WTC11 (cell line): ENCODE measurements at regions not wholly inside any gene's neighbourhood (a gene's known extent, or its start where the extent isn't known, plus 50 kb on each side); places are given as distances from the start of the nearest gene placed in this dataset.

Experiments used
- ATAC-seq: fragments of 200-7000 bp; cut with Tn5 transposase; 2 replicates; pipeline ENCODE4 v1.10.0; 2021; ENCODE audit warnings: mild to moderate bottlenecking, moderate library complexity
- CTCF ChIA-PET: fragments of 300-600 bp; sonication (Branson Sonifier 250); formaldehyde crosslinking; loops from one replicate; lab custom pipeline; 2021; ENCODE audit warnings: antibody characterized with exemption; lab: Charles Lee
- POLR2A ChIA-PET: fragments of 350-600 bp; sonication (Branson Sonifier 250); formaldehyde crosslinking; loops from one replicate; lab custom pipeline; 2021; ENCODE audit warnings: antibody characterized with exemption; lab: Charles Lee
- DNase-seq: peaks from one replicate; pipeline ENCODE4 v3.0.0; 2021; ENCODE audit warnings: low spot score
- H3K27ac Mint-ChIP-seq: 2 replicates; pipeline ENCODE4 v1.8.0; 2021; ENCODE audit warnings: mixed read lengths
- H3K27me3 Mint-ChIP-seq: 2 replicates; pipeline ENCODE4 v1.8.0; 2021; ENCODE audit warnings: low read depth, mild to moderate bottlenecking, moderate library complexity, mixed read lengths
- H3K36me3 Mint-ChIP-seq: 2 replicates; pipeline ENCODE4 v1.8.0; 2021; ENCODE audit warnings: mixed read lengths
- H3K4me1 Mint-ChIP-seq: 2 replicates; pipeline ENCODE4 v1.8.0; 2022; ENCODE audit warnings: mixed read lengths
- H3K4me3 Mint-ChIP-seq: 2 replicates; pipeline ENCODE4 v1.8.0; 2021; ENCODE audit warnings: mild to moderate bottlenecking, moderate library complexity, mixed read lengths
- H3K9me3 Mint-ChIP-seq: 2 replicates; pipeline ENCODE4 v1.8.0; 2021; ENCODE audit warnings: mixed read lengths
- FOXK1 ChIP-seq: sonication (generic); formaldehyde crosslinking; IDR thresholded peaks from 2 replicates; pipeline ENCODE4 v1.8.0; 2022; ENCODE audit warnings: mild to moderate bottlenecking, moderate library complexity, missing genetic modification reagents
- FOXP1 ChIP-seq: sonication (generic); formaldehyde crosslinking; IDR thresholded peaks from 2 replicates; pipeline ENCODE4 v1.8.0; 2022; ENCODE audit warnings: missing genetic modification reagents, mild to moderate bottlenecking, moderate library complexity, borderline replicate concordance
- IRF1 ChIP-seq: sonication (generic); formaldehyde crosslinking; IDR thresholded peaks from 2 replicates; pipeline ENCODE4 v1.8.0; 2023; ENCODE audit warnings: missing genetic modification reagents
- JAZF1 ChIP-seq: fragments of 250-450 bp; sonication (Bioruptor Pico); IDR thresholded peaks from 2 replicates; pipeline ENCODE4 v1.9.0; 2021; ENCODE audit warnings: moderate library complexity, mild to moderate bottlenecking, inconsistent platforms
- KAT7 ChIP-seq: sonication (generic); formaldehyde crosslinking; IDR thresholded peaks from 2 replicates; pipeline ENCODE4 v1.8.1; 2023; ENCODE audit warnings: missing genetic modification reagents, mild to moderate bottlenecking, borderline replicate concordance
- NFYB ChIP-seq: sonication (generic); formaldehyde crosslinking; conservative IDR thresholded peaks from 2 replicates; pipeline ENCODE4 v1.8.0; 2022; ENCODE audit warnings: low read depth, missing genetic modification reagents
- PRRX2 ChIP-seq: fragments of 250-450 bp; sonication (Bioruptor Pico); IDR thresholded peaks from 2 replicates; pipeline ENCODE4 v1.8.0; 2021; ENCODE audit warnings: mild to moderate bottlenecking
- ZBTB43 ChIP-seq: sonication (generic); formaldehyde crosslinking; IDR thresholded peaks from 2 replicates; pipeline ENCODE4 v1.8.1; 2023; ENCODE audit warnings: mild to moderate bottlenecking, missing genetic modification reagents
- ZNF138 ChIP-seq: sonication (generic); formaldehyde crosslinking; conservative IDR thresholded peaks from 2 replicates; pipeline ENCODE4 v1.8.1; 2022; ENCODE audit warnings: mild to moderate bottlenecking, moderate library complexity, missing genetic modification reagents
- ZNF423 ChIP-seq: fragments of 250-450 bp; sonication (Bioruptor Pico); IDR thresholded peaks from 2 replicates; pipeline ENCODE4 v2.1.2; 2022; ENCODE audit warnings: mild to moderate bottlenecking, moderate library complexity
- TF ChIP-seq, protein P1 (sequence below): fragments of 200-600 bp; IDR thresholded peaks from 2 replicates; pipeline ENCODE4 v1.8.0; 2022; ENCODE audit warnings: antibody characterized with exemption
- TF ChIP-seq, protein P2 (sequence below): sonication (generic); formaldehyde crosslinking; IDR thresholded peaks from 2 replicates; pipeline ENCODE4 v1.8.0; 2022; ENCODE audit warnings: missing genetic modification reagents
- TF ChIP-seq, protein P3 (sequence below): sonication (generic); formaldehyde crosslinking; IDR thresholded peaks from 2 replicates; pipeline ENCODE4 v1.8.0; 2022; ENCODE audit warnings: mild to moderate bottlenecking, missing genetic modification reagents
- TF ChIP-seq, protein P4 (sequence below): sonication (generic); formaldehyde crosslinking; IDR thresholded peaks from 2 replicates; pipeline ENCODE4 v1.8.0; 2022; ENCODE audit warnings: mild to moderate bottlenecking, missing genetic modification reagents
- TF ChIP-seq, protein P5 (sequence below): sonication (generic); formaldehyde crosslinking; IDR thresholded peaks from 2 replicates; pipeline ENCODE4 v1.8.1; 2022; ENCODE audit warnings: mild to moderate bottlenecking, moderate library complexity, missing genetic modification reagents

GRCh38 chr7:25626451-25627131 lies 398.3 kb upstream of the NPVF start:
- no peak overlapping the region for H3K27ac Mint-ChIP-seq
- TF ChIP-seq, protein P1, sequence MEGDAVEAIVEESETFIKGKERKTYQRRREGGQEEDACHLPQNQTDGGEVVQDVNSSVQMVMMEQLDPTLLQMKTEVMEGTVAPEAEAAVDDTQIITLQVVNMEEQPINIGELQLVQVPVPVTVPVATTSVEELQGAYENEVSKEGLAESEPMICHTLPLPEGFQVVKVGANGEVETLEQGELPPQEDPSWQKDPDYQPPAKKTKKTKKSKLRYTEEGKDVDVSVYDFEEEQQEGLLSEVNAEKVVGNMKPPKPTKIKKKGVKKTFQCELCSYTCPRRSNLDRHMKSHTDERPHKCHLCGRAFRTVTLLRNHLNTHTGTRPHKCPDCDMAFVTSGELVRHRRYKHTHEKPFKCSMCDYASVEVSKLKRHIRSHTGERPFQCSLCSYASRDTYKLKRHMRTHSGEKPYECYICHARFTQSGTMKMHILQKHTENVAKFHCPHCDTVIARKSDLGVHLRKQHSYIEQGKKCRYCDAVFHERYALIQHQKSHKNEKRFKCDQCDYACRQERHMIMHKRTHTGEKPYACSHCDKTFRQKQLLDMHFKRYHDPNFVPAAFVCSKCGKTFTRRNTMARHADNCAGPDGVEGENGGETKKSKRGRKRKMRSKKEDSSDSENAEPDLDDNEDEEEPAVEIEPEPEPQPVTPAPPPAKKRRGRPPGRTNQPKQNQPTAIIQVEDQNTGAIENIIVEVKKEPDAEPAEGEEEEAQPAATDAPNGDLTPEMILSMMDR, result no peak
- TF ChIP-seq ZNF138 (CRISPR knock-in tag), result no peak
- TF ChIP-seq FOXP1 (CRISPR knock-in tag), result no peak
- no peak for TF ChIP-seq ZBTB43
- TF ChIP-seq NFYB (CRISPR knock-in tag), result no peak
- TF ChIP-seq, protein P2, sequence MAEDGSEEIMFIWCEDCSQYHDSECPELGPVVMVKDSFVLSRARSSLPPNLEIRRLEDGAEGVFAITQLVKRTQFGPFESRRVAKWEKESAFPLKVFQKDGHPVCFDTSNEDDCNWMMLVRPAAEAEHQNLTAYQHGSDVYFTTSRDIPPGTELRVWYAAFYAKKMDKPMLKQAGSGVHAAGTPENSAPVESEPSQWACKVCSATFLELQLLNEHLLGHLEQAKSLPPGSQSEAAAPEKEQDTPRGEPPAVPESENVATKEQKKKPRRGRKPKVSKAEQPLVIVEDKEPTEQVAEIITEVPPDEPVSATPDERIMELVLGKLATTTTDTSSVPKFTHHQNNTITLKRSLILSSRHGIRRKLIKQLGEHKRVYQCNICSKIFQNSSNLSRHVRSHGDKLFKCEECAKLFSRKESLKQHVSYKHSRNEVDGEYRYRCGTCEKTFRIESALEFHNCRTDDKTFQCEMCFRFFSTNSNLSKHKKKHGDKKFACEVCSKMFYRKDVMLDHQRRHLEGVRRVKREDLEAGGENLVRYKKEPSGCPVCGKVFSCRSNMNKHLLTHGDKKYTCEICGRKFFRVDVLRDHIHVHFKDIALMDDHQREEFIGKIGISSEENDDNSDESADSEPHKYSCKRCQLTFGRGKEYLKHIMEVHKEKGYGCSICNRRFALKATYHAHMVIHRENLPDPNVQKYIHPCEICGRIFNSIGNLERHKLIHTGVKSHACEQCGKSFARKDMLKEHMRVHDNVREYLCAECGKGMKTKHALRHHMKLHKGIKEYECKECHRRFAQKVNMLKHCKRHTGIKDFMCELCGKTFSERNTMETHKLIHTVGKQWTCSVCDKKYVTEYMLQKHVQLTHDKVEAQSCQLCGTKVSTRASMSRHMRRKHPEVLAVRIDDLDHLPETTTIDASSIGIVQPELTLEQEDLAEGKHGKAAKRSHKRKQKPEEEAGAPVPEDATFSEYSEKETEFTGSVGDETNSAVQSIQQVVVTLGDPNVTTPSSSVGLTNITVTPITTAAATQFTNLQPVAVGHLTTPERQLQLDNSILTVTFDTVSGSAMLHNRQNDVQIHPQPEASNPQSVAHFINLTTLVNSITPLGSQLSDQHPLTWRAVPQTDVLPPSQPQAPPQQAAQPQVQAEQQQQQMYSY (CRISPR knock-in tag), result no peak
- TF ChIP-seq PRRX2 (CRISPR knock-in tag), result no peak
- no peak for TF ChIP-seq KAT7
- TF ChIP-seq FOXK1 (CRISPR knock-in tag), result no peak
- TF ChIP-seq, protein P3, sequence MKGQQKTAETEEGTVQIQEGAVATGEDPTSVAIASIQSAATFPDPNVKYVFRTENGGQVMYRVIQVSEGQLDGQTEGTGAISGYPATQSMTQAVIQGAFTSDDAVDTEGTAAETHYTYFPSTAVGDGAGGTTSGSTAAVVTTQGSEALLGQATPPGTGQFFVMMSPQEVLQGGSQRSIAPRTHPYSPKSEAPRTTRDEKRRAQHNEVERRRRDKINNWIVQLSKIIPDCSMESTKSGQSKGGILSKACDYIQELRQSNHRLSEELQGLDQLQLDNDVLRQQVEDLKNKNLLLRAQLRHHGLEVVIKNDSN (CRISPR knock-in tag), result no peak
- TF ChIP-seq JAZF1 (CRISPR knock-in tag), result no peak
- TF ChIP-seq, protein P4, sequence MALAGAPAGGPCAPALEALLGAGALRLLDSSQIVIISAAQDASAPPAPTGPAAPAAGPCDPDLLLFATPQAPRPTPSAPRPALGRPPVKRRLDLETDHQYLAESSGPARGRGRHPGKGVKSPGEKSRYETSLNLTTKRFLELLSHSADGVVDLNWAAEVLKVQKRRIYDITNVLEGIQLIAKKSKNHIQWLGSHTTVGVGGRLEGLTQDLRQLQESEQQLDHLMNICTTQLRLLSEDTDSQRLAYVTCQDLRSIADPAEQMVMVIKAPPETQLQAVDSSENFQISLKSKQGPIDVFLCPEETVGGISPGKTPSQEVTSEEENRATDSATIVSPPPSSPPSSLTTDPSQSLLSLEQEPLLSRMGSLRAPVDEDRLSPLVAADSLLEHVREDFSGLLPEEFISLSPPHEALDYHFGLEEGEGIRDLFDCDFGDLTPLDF (CRISPR knock-in tag), result no peak
- TF ChIP-seq ZNF423 (CRISPR knock-in tag), result no peak
- no peak for TF ChIP-seq IRF1
- TF ChIP-seq, protein P5, sequence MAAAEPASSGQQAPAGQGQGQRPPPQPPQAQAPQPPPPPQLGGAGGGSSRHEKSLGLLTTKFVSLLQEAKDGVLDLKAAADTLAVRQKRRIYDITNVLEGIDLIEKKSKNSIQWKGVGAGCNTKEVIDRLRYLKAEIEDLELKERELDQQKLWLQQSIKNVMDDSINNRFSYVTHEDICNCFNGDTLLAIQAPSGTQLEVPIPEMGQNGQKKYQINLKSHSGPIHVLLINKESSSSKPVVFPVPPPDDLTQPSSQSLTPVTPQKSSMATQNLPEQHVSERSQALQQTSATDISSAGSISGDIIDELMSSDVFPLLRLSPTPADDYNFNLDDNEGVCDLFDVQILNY (CRISPR knock-in tag), result no peak
- DNase-seq (no peak), ATAC-seq (no peak)
- CTCF ChIA-PET, result interaction anchor here (0.9 to 1.2 kb wide), 2 partner anchors 225 to 447 kb away, joined by 3 read pairs; a partner anchor contains a TSS
- H3K36me3 Mint-ChIP-seq, result no peaks in the 10 kb centered on the region; the same call in 1 of the 2 replicates
- H3K9me3 Mint-ChIP-seq, result peaks cover 4% of the 10 kb centered on the region; the same call in 1 of the 2 replicates
- H3K4me1 Mint-ChIP-seq, result peaks cover 20% of the 10 kb centered on the region
- POLR2A ChIA-PET, result no interaction called here
- H3K27me3 Mint-ChIP-seq, result no peaks in the 10 kb centered on the region; the same call in 1 of the 2 replicates
- H3K4me3 Mint-ChIP-seq, result no peak overlapping the region
